Upper lobe of left lung (tissue), 6 donors: ENCODE measurements at regions not wholly inside any gene's neighbourhood (a gene's known extent, or its start where the extent isn't known, plus 50 kb on each side); places are given as distances from the start of the nearest gene placed in this dataset.

Source experiments
- ATAC-seq, 2 donors: fragments of 200-7000 bp; cut with Tn5 transposase; one replicate each; pipeline ENCODE4 v1.9.1; 2022; ENCODE audit warnings: mild to moderate bottlenecking in 2 of 2, moderate library complexity in 2 of 2; ENCODE audit not compliant: low FRiP score in 2 of 2
- DNase-seq, 2 donors: peaks; one replicate each; pipeline ENCODE4 v3.0.0-alpha.2; 2019 to 2020
- H3K27ac ChIP-seq, 4 donors: fragments of 200-600 bp; sonication (generic); one replicate each; pipeline ENCODE4 v1.5.1; 2016 to 2019
- H3K27me3 ChIP-seq, 4 donors: fragments of 200-600 bp; sonication (generic); one replicate each; pipeline ENCODE4 v1.5.1; 2017 to 2019
- H3K36me3 ChIP-seq, 4 donors: fragments of 200-600 bp; sonication (generic); one replicate each; pipeline ENCODE4 v1.5.1; 2016 to 2019
- H3K4me1 ChIP-seq, 4 donors: fragments of 200-600 bp; sonication (generic); one replicate each; pipeline ENCODE4 v1.5.1; 2018 to 2019
- H3K4me3 ChIP-seq, 4 donors: fragments of 200-600 bp; sonication (generic); one replicate each; pipeline ENCODE4 v1.5.1; 2017 to 2019; ENCODE audit warnings: mild to moderate bottlenecking in 2 of 4, moderate library complexity in 1 of 4
- H3K9me3 ChIP-seq, 4 donors: fragments of 200-600 bp; sonication (generic); one replicate each; pipeline ENCODE4 v1.5.1; 2018 to 2019
- EP300 ChIP-seq, 4 donors: sonication (generic); formaldehyde crosslinking; IDR thresholded peaks; one replicate each; pipeline ENCODE4 v1.5.1; 2017; ENCODE audit warnings: antibody characterized with exemption in 4 of 4, control low read depth in 2 of 4
- POLR2A ChIP-seq, 4 donors: fragments of 450-650 bp; IDR thresholded peaks; one replicate each; pipeline ENCODE4 v1.5.1; 2016 to 2017; ENCODE audit warnings: antibody characterized with exemption in 4 of 4, mild to moderate bottlenecking in 2 of 4
- POLR2AphosphoS5 ChIP-seq, 2 donors: sonication (generic); formaldehyde crosslinking; IDR thresholded peaks; one replicate each; pipeline ENCODE4 v1.5.1; 2017; ENCODE audit warnings: antibody characterized with exemption in 2 of 2
- WGBS, 2 donors: methylation state at CpG; one replicate each; pipeline ENCODE4 v1.1.5; 2017 to 2018; 5-methylcytosine and 5-hydroxymethylcytosine counted together
- TF ChIP-seq, protein P1 (sequence below), 6 experiments: fragments of 450-650 bp in 4 of 6; fragments of 200-600 bp in 2 of 6; sonication (generic) in 2 of 6; IDR thresholded peaks; one replicate each; pipeline ENCODE4 v1.5.1; 2016 to 2019; ENCODE audit warnings: antibody characterized with exemption in 6 of 6
- donor health status: DM: no; HTN: no; CAD: no; lungs with moderate emphysema.
- donor health status: DM: no; HTN: yes; CAD: no; lungs with severe emphysema.

- H3K4me1 ChIP-seq = no peaks in the 10 kb centered on the region
- no peak overlapping the region for H3K27ac ChIP-seq
- no peaks in the 10 kb centered on the region for H3K27me3 ChIP-seq
- 77 to 81% methylated on average over 4 of the region's 4 CpGs for WGBS, 2 donors
- TF ChIP-seq, protein P1, sequence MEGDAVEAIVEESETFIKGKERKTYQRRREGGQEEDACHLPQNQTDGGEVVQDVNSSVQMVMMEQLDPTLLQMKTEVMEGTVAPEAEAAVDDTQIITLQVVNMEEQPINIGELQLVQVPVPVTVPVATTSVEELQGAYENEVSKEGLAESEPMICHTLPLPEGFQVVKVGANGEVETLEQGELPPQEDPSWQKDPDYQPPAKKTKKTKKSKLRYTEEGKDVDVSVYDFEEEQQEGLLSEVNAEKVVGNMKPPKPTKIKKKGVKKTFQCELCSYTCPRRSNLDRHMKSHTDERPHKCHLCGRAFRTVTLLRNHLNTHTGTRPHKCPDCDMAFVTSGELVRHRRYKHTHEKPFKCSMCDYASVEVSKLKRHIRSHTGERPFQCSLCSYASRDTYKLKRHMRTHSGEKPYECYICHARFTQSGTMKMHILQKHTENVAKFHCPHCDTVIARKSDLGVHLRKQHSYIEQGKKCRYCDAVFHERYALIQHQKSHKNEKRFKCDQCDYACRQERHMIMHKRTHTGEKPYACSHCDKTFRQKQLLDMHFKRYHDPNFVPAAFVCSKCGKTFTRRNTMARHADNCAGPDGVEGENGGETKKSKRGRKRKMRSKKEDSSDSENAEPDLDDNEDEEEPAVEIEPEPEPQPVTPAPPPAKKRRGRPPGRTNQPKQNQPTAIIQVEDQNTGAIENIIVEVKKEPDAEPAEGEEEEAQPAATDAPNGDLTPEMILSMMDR (IDR thresholded peaks at IDR 0.05) = no peak
- TF ChIP-seq EP300 (IDR thresholded peaks at IDR 0.05) (no peak), POLR2A (IDR thresholded peaks at IDR 0.05) (no peak), POLR2AphosphoS5 (IDR thresholded peaks at IDR 0.05) (no peak)
- ATAC-seq = no peak
- H3K4me3 ChIP-seq = no peak overlapping the region
- H3K36me3 ChIP-seq = no peaks in the 10 kb centered on the region
- no peak for DNase-seq
- no peaks in the 10 kb centered on the region for H3K9me3 ChIP-seq
These were observed 499.5 kb downstream of the AACS start for GRCh38 chr12:125564753-125565152.

GRCh38 chr12:125567581-125567980 is 502.3 kb downstream of the AACS start:
- TF ChIP-seq POLR2AphosphoS5 (IDR thresholded peaks at IDR 0.05) = no peak
- TF ChIP-seq EP300 (IDR thresholded peaks at IDR 0.05) = no peak
- no peak for TF ChIP-seq POLR2A (IDR thresholded peaks at IDR 0.05)
- TF ChIP-seq, protein P1 (IDR thresholded peaks at IDR 0.05) = no peak
- DNase-seq (no peak), ATAC-seq (no peak)
- H3K4me3 ChIP-seq = no peak overlapping the region
- no peaks in the 10 kb centered on the region for H3K4me1 ChIP-seq
- H3K27ac ChIP-seq = no peak overlapping the region
- no peaks in the 10 kb centered on the region for H3K27me3 ChIP-seq
- H3K36me3 ChIP-seq = no peaks in the 10 kb centered on the region
- 70 to 82% methylated on average over 6 of the region's 6 CpGs for WGBS, 2 donors
- no peaks in the 10 kb centered on the region for H3K9me3 ChIP-seq

- WGBS, 2 donors = 45 to 62% methylated on average over 4 of the region's 4 CpGs
These were observed 503.1 kb downstream of the AACS start for GRCh38 chr12:125568306-125568705.

GRCh38 chr12:125573271-125573670 is 508.0 kb downstream of the AACS start:
- no peak for TF ChIP-seq EP300 (IDR thresholded peaks at IDR 0.05)
- no peak for TF ChIP-seq POLR2A (IDR thresholded peaks at IDR 0.05)
- no peak for TF ChIP-seq POLR2AphosphoS5 (IDR thresholded peaks at IDR 0.05)
- TF ChIP-seq, protein P1 (IDR thresholded peaks at IDR 0.05) = no peak
- Histone ChIP-seq H3K27ac (no peak overlapping the region), H3K4me1 (no peaks in the 10 kb centered on the region), H3K36me3 (no peaks in the 10 kb centered on the region), H3K9me3 (peaks cover 0 to under 1% (median 0%) of the 10 kb centered on the region in 4 donors), H3K4me3 (no peak overlapping the region), H3K27me3 (no peaks in the 10 kb centered on the region)
- ATAC-seq = no peak
- 81% methylated on average over 1 of the region's 1 CpG for WGBS, 2 donors
- no peak for DNase-seq

More at GRCh38 chr12:125568306-125568705, 503.1 kb downstream of the AACS start:
- DNase-seq (no peak), ATAC-seq (no peak)
- Histone ChIP-seq H3K4me3 (no peak overlapping the region), H3K4me1 (no peaks in the 10 kb centered on the region), H3K27ac (no peak overlapping the region), H3K27me3 (no peaks in the 10 kb centered on the region), H3K9me3 (no peaks in the 10 kb centered on the region), H3K36me3 (no peaks in the 10 kb centered on the region)
- TF ChIP-seq EP300 (IDR thresholded peaks at IDR 0.05) = no peak
- TF ChIP-seq, protein P1 (IDR thresholded peaks at IDR 0.05) = no peak
- no peak for TF ChIP-seq POLR2AphosphoS5 (IDR thresholded peaks at IDR 0.05)
- TF ChIP-seq POLR2A (IDR thresholded peaks at IDR 0.05) = no peak

GRCh38 chr12:125577334-125577733 is 512.1 kb downstream of the AACS start:
- no peak for DNase-seq
- TF ChIP-seq EP300 (IDR thresholded peaks at IDR 0.05) = no peak
- no peak for TF ChIP-seq POLR2A (IDR thresholded peaks at IDR 0.05)
- TF ChIP-seq, protein P1 (IDR thresholded peaks at IDR 0.05) = no peak
- TF ChIP-seq POLR2AphosphoS5 (IDR thresholded peaks at IDR 0.05) = no peak
- no peak for ATAC-seq
- Histone ChIP-seq H3K4me1 (no peaks in the 10 kb centered on the region), H3K9me3 (peaks cover 0 to 10% (median 2%) of the 10 kb centered on the region in 4 donors), H3K4me3 (no peak overlapping the region), H3K36me3 (no peaks in the 10 kb centered on the region), H3K27ac (no peak overlapping the region), H3K27me3 (no peaks in the 10 kb centered on the region)
